Body of pancreas (tissue), 4 donors: ENCODE measurements at regions not wholly inside any gene's neighbourhood (a gene's known extent, or its start where the extent isn't known, plus 50 kb on each side); places are given as distances from the start of the nearest gene placed in this dataset.

Experiments used
- CTCF ChIP-seq, 7 experiments: fragments of 450-650 bp in 4 of 7; fragments of 200-600 bp in 3 of 7; sonication (generic) in 3 of 7; IDR thresholded peaks; one replicate each; pipeline ENCODE4 v1.5.1; 2016 to 2019; ENCODE audit warnings: antibody characterized with exemption in 7 of 7
- POLR2A ChIP-seq, 3 donors: fragments of 450-650 bp; IDR thresholded peaks; one replicate each; pipeline ENCODE4 v1.6.1; 2016; ENCODE audit warnings: antibody characterized with exemption in 3 of 3, mild to moderate bottlenecking in 2 of 3

GRCh38 chr10:55212051-55212450 is 411.0 kb upstream of the PCDH15 start:
- TF ChIP-seq CTCF (IDR thresholded peaks at IDR 0.05) = no peak
- no peak for TF ChIP-seq POLR2A (IDR thresholded peaks at IDR 0.05)
